ENCODE measurements at regions not wholly inside any gene's neighbourhood (a gene's known extent, or its start where the extent isn't known, plus 50 kb on each side); places are given as distances from the start of the nearest gene placed in this dataset.
"Not testable (repeated sequence)": the region's sequence is repeated elsewhere in the genome, so short reads cannot be mapped to it uniquely, and the experiment has no call there.

DNA sequence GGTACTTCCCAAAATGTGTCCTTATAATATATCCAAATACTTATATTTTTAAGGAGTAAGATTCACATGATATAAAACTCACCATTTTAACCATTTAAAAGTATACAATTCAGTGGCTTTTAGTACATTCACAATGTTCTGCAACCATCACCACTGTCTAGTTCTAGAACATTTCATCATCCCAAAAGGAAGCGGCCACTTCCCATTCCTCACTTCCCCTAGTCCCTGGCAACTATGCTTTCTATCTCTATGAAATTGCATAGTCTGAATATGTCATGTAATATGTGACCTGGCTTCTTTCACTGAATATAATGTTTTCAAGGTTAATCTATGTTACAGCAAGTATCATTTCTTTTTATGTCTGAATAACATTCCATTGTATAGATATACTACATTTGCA is 615.1 kb upstream of the SGCD start:
- Mint-ChIP-seq H3K4me3 (no peak overlapping the region), H3K27ac (no peak overlapping the region), H3K9me3 (peaks cover 3% of the 10 kb centered on the region), H3K4me1 (ENCODE audit: low read depth) (no peaks in the 10 kb centered on the region), H3K27me3 (peaks cover 1% of the 10 kb centered on the region), H3K36me3 (ENCODE audit: low read depth) (no peaks in the 10 kb centered on the region)
- ChIA-PET CTCF (no interaction called here), POLR2A (no interaction called here)
- no peak for DNase-seq
- TF ChIP-seq, protein P1, sequence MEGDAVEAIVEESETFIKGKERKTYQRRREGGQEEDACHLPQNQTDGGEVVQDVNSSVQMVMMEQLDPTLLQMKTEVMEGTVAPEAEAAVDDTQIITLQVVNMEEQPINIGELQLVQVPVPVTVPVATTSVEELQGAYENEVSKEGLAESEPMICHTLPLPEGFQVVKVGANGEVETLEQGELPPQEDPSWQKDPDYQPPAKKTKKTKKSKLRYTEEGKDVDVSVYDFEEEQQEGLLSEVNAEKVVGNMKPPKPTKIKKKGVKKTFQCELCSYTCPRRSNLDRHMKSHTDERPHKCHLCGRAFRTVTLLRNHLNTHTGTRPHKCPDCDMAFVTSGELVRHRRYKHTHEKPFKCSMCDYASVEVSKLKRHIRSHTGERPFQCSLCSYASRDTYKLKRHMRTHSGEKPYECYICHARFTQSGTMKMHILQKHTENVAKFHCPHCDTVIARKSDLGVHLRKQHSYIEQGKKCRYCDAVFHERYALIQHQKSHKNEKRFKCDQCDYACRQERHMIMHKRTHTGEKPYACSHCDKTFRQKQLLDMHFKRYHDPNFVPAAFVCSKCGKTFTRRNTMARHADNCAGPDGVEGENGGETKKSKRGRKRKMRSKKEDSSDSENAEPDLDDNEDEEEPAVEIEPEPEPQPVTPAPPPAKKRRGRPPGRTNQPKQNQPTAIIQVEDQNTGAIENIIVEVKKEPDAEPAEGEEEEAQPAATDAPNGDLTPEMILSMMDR (IDR thresholded peaks at IDR 0.05), result no peak
- ATAC-seq, result no peak
- intact Hi-C loops (cut with micrococcal nuclease), result no loop called here

DNA sequence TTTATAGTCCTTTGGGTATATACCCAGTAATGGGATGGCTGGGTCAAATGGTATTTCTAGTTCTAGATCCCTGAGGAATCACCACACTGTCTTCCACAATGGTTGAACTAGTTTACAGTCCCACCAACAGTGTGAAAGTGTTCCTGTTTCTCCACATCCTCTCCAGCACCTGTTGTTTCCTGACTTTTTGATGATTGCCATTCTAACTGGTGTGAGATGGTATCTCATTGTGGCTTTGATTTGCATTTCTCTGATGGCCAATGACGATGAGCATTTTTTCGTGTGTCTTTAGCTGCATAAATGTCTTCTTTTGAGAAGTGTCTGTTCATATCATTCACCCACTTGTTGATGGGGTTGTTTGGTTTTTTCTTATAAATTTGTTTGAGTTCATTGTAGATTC is 612.5 kb upstream of the SGCD start:
- intact Hi-C loops (cut with micrococcal nuclease); H3K27me3 Mint-ChIP-seq; ATAC-seq; H3K9me3 Mint-ChIP-seq; H3K4me3 Mint-ChIP-seq; CTCF ChIA-PET; H3K4me1 Mint-ChIP-seq (ENCODE audit: low read depth); POLR2A ChIA-PET; DNase-seq; H3K36me3 Mint-ChIP-seq (ENCODE audit: low read depth); H3K27ac Mint-ChIP-seq: not testable (repeated sequence)

DNA sequence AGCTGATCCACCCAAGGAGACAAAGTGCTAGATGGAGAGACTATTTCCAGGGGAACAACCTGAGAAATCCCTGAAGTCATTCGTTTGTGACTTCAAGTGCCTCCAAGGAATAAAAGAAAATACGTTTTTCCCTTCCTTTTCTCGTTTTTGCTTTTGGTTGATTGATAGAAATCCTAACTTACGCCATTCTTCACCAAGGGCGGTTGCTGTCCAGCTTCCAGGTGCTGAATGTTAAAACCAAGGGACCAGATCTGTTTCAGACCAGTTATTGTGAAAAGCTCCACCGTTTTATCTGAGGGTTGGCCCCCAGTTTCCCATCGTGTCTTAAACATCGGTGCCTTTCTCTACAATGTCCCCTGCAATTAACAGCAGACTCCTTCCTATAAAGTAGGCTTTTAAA is 600.7 kb upstream of the SGCD start:
- H3K27me3 Mint-ChIP-seq, result peaks cover 38% of the 10 kb centered on the region
- H3K27ac Mint-ChIP-seq, result no peak overlapping the region
- peaks cover 2% of the 10 kb centered on the region for H3K4me1 Mint-ChIP-seq (ENCODE audit: low read depth)
- H3K9me3 Mint-ChIP-seq, result no peaks in the 10 kb centered on the region
- TF ChIP-seq, protein P1 (IDR thresholded peaks at IDR 0.05), result no peak
- CTCF ChIA-PET, result no interaction called here
- ATAC-seq, result no peak
- POLR2A ChIA-PET, result no interaction called here
- intact Hi-C loops (cut with micrococcal nuclease), result no loop called here
- no peak overlapping the region for H3K4me3 Mint-ChIP-seq
- no peaks in the 10 kb centered on the region for H3K36me3 Mint-ChIP-seq (ENCODE audit: low read depth)
- DNase-seq, result peak; percentile 10

DNA sequence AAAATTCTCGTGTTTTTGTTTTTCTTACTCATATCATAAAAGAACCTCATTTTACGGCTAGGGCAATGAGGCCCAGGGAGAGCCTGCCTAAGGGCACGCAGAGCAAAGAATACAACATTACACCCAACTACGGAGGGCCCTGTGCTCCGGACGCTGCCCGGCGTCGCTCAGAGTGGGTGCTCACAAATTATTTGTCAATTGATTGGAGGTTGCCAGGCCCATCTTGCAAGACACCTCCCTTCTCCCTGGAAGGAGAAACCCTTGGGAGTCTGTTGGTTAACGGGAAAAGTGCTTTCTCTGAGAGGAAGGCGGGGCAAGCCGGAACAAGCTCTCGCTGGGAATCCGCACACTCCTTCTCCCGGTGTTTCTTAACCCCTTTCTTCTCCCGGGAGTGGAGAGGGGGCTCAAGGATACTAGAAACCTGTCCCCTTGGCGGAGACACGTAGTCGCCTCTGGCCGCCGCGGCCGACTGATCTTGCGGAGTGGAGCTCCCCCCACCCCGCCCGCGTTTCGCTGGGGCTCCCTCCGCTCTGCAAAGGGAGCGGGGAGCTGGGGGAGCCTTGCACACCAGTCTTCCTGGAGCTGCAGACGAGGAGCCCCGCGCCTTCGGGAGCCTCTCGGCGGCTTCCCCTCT is 599.3 kb upstream of the SGCD start:
- H3K27ac Mint-ChIP-seq, result no peak overlapping the region
- peaks cover 2% of the 10 kb centered on the region for H3K4me1 Mint-ChIP-seq (ENCODE audit: low read depth)
- ChIA-PET POLR2A (no interaction called here), CTCF (no interaction called here)
- no peak for ATAC-seq
- no peaks in the 10 kb centered on the region for H3K36me3 Mint-ChIP-seq (ENCODE audit: low read depth)
- TF ChIP-seq, protein P1 (IDR thresholded peaks at IDR 0.05), result no peak
- H3K9me3 Mint-ChIP-seq, result no peaks in the 10 kb centered on the region
- DNase-seq, result no peak
- H3K27me3 Mint-ChIP-seq, result peaks cover 38% of the 10 kb centered on the region
- no peak overlapping the region for H3K4me3 Mint-ChIP-seq
- intact Hi-C loops (cut with micrococcal nuclease), result no loop called here

DNA sequence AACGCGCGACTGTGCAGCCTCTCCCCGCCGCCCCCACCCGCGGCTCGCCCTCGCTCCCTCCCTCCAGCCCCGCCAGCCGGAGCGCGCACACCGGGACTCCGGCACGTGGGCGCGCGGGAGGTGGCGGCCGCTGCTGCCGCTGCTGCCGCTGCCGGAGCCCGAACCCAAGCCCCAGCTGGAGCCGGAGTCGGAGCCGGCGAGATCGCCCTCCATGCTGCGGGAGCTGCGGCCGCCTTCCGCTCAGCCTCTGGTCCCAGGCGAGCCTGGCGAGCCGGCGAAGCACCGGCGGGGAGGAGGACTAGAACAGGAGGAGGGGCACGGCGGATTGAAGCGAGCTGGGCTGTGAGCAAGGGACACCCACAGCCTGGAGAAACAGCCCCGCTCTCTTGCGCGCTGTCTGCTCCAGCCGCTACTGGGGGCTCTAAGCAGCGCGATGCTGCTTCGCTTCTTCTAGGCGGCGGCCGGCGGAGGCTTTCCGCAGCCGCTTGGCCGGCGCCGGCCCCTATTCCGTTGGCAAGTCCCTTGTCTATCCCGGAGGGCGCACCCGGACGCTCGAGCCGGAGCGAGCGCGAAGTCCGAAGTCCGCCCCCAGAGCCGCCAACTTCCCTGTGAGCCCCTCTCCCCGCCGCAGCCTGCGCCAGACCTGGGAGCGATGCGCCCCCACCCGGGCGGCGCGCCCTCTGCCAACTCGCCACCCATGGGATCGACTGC is 598.7 kb upstream of the SGCD start:
- POLR2A ChIA-PET, result no interaction called here
- no peak overlapping the region for H3K27ac Mint-ChIP-seq
- no peak overlapping the region for H3K4me3 Mint-ChIP-seq
- CTCF ChIA-PET, result no interaction called here
- ATAC-seq (peak; percentile 13), DNase-seq (peak; percentile 1)
- intact Hi-C loops (cut with micrococcal nuclease), result no loop called here
- no peaks in the 10 kb centered on the region for H3K9me3 Mint-ChIP-seq
- peaks cover 38% of the 10 kb centered on the region for H3K27me3 Mint-ChIP-seq
- H3K4me1 Mint-ChIP-seq (ENCODE audit: low read depth), result peaks cover 2% of the 10 kb centered on the region
- H3K36me3 Mint-ChIP-seq (ENCODE audit: low read depth), result no peaks in the 10 kb centered on the region
- TF ChIP-seq, protein P1 (IDR thresholded peaks at IDR 0.05), result no peak

Measured in activated CD8-positive, alpha-beta T cell treated with anti-CD3 and anti-CD28 coated beads for 36 hours (primary cell).